Astrocyte of the cerebellum (primary cell): ENCODE measurements at regions not wholly inside any gene's neighbourhood (a gene's known extent, or its start where the extent isn't known, plus 50 kb on each side); places are given as distances from the start of the nearest gene placed in this dataset.

Source experiments
- DNase-seq: peaks from one replicate; pipeline ENCODE4 v3.0.0-alpha.2; 2011; ENCODE audit warnings: low read depth
- H3K4me3 ChIP-seq: 2 replicates; pipeline ENCODE4 v1.5.1; 2011; ENCODE audit warnings: mild to moderate bottlenecking, low read depth, low read length, moderate library complexity
- in situ Hi-C: cut with HindIII; loops from 2 replicates; pipeline ENCODE4 v1.10.0; 2017; ENCODE audit warnings: low sequenced_read_pairs
- TF ChIP-seq, protein P1 (sequence below): IDR thresholded peaks from 2 replicates; pipeline ENCODE4 v1.5.1; 2012; ENCODE audit warnings: low read length, low read depth, moderate library complexity, mild to moderate bottlenecking; ENCODE audit errors: missing control alignments

DNA sequence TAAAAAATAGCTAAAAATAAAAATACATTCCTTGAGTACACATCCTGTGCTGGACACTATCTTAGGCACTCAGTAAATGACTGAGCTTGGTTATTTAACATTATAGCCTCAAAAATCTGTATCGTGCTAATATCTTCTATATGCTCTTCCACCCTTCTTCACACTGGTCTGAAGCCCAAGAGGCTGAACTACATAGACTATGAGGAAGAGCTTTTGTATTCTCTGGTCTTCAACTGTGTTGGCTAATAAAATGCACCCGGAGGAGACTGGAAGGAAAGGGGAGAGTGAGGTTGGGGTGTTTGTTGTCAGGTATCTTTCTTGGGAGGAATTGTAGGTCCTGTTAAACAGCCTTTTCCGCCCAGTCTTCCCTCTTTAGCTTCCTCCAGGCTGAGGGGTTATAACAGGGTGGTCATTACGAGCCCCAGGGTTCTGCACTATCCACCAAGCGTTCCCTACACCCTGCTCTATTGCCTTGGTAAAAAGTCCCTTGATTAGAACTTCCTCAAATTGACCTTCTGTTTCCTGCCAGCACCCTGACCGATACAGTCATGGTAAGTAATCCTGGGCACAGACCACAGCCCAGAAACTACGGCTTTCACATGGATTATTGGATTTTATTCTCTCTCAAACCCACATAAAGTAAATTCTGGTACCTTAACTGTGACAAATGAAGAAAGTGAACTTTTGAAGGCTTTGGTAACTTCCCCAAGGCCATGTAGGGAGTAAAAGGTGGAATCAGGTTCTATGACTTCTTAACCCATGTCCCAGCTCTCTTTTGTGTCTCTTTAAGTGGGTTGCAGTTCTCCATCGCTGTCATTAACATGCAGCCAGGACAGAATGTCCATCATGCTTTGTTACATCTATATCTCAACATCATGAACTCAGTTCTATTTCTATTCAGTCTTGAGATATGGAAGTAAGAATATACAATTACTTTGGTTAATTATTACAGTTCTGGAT lies 71.3 kb downstream of the PTHLH start:
- TF ChIP-seq, protein P1, sequence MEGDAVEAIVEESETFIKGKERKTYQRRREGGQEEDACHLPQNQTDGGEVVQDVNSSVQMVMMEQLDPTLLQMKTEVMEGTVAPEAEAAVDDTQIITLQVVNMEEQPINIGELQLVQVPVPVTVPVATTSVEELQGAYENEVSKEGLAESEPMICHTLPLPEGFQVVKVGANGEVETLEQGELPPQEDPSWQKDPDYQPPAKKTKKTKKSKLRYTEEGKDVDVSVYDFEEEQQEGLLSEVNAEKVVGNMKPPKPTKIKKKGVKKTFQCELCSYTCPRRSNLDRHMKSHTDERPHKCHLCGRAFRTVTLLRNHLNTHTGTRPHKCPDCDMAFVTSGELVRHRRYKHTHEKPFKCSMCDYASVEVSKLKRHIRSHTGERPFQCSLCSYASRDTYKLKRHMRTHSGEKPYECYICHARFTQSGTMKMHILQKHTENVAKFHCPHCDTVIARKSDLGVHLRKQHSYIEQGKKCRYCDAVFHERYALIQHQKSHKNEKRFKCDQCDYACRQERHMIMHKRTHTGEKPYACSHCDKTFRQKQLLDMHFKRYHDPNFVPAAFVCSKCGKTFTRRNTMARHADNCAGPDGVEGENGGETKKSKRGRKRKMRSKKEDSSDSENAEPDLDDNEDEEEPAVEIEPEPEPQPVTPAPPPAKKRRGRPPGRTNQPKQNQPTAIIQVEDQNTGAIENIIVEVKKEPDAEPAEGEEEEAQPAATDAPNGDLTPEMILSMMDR = no peak
- H3K4me3 ChIP-seq = no peak overlapping the region
- in situ Hi-C loops = no loop called here
- DNase-seq = no peak

DNA sequence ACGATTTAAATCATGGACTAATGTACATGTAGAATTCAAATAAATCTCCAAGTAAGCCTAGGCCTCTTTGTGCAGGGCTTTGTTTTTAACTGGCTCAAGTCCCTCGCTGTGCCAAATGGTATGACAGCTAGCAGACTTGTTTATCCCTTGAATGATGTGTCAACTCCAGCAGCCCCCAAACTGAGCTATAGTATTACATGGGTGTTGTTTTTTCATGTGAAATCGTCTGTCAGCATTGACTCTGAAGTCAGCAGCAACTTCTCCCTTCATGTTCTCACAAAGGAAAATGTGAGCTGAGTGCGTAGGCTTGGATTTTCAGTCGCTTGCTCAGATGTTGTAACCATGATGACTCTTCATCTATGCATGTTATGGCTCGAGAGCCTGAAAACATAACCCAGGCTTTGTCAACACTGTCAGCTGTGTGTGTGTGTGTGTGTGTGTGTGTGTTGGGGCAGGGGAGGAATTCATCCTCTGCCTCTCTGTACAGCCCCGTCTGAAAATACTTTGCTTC lies 73.3 kb downstream of the PTHLH start:
- TF ChIP-seq, protein P1 = no peak
- in situ Hi-C loops = no loop called here
- H3K4me3 ChIP-seq = no peak overlapping the region
- peak; percentile 41 for DNase-seq

DNA sequence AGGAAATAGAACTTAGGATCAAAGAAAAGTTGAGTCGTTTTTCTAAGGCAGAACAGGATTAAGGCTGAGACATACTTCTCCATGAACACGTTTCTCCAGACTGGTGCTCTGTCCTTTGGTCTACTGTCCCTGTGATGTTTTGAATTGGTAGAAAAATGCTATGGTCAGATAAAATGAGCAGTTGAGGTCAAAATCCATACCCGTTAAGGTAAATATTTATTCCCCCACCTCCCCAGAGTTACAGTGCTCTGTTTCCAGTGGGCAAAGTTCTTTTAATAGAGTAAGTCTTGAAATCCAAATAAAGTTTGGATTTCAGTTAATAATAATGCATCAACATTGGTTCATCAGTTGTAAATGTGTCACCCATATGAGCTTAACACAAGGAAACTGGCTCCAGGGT lies 74.5 kb downstream of the PTHLH start:
- no peak for DNase-seq
- H3K4me3 ChIP-seq = no peak overlapping the region
- in situ Hi-C loops = no loop called here
- TF ChIP-seq, protein P1 = no peak

DNA sequence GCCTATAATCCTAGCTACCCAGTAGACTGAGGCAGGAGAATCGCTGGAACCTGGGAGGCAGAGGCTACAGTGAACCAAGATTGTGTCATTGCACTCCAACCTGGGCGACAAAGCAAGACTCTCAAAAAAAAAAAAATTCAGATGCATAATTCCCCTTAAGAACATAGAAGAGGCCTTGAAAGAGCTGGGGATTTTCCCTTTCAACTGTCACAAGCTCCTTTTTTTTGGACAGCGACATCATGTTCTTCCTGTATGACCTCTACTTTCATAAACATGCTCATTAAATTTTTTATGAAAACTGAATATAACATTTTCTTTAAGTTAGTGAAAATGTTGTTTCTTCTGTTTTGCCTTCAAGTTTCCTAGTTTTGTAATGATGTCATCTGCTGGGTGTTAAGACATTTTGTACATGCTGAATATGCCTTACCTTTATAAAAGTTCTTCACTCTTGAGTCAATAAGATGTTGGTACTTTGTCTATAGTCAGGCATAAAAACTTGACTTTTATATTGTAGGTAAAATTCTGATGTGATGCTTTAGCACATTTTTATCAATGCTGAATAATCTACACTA lies 76.0 kb downstream of the PTHLH start:
- H3K4me3 ChIP-seq = no peak overlapping the region
- in situ Hi-C loops = no loop called here
- no peak for DNase-seq
- TF ChIP-seq, protein P1 = no peak

DNA sequence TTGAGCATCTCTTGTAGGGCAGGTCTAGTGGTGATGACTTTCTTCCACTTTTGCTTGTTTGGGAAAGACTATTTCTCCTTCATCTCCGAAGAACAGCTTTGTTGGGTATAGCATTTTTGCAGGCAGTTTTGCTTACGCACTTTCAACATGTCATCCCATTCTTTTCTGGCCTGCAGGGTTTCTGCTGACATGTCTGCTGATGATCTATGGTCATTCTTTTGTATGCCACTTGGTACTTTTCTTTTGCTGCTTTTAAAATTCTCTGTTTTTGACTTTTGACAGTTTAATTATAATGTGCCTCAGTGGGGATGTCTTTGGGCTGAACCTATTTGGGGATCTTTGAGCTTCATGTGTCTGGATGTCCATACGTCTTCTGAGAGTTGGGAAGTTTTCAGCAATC lies 78.2 kb downstream of the PTHLH start:
- no peak for DNase-seq
- H3K4me3 ChIP-seq = no peak overlapping the region
- TF ChIP-seq, protein P1 = no peak
- in situ Hi-C loops = no loop called here

DNA sequence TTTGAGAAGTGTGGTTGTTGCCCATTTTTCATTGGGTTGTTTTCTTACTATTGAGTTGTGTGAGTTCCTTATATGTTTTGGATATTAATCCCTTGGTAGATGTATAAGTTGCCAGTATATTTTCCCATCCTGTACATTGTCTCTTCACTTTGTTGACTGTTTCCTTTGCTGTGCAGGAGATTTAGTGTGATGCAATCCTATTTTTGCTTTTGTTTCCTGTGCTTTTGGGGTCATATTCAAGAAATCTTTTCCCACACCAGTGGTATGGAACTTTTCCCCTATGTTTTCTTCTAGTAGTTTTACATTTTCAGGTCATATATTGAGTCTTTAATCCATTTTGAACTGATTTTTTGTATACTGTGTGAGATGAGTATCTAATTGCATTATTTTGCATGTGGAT lies 92.8 kb downstream of the PTHLH start:
- H3K4me3 ChIP-seq = no peak overlapping the region
- TF ChIP-seq, protein P1 = no peak
- no peak for DNase-seq
- in situ Hi-C loops = no loop called here
